ELF-1 (cell line): ENCODE measurements at regions not wholly inside any gene's neighbourhood (a gene's known extent, or its start where the extent isn't known, plus 50 kb on each side); places are given as distances from the start of the nearest gene placed in this dataset.
"Not testable (repeated sequence)": the region's sequence is repeated elsewhere in the genome, so short reads cannot be mapped to it uniquely, and the experiment has no call there.

Experiments used
- DNase-seq: peaks from one replicate; pipeline ENCODE4 v3.0.0-alpha.2; 2016; ENCODE audit warnings: low read depth, low spot score

- DNase-seq, result no peak
Measured at GRCh38 chr2:208799397-208799796, 392.8 kb downstream of the PTH2R start.

GRCh38 chr2:208800887-208801286 lies 394.3 kb downstream of the PTH2R start:
- DNase-seq, result peak; percentile 34

GRCh38 chr2:208807756-208808155 lies 401.2 kb downstream of the PTH2R start:
- no peak for DNase-seq

GRCh38 chr2:208811885-208812284 lies 405.3 kb downstream of the PTH2R start:
- not testable (repeated sequence) for DNase-seq

- no peak for DNase-seq
Measured at GRCh38 chr2:208819190-208819589, 412.6 kb downstream of the PTH2R start.

GRCh38 chr2:208820014-208820688 lies 413.6 kb downstream of the PTH2R start:
- DNase-seq, result no peak

GRCh38 chr2:208827109-208827508 lies 420.5 kb downstream of the PTH2R start:
- no peak for DNase-seq

- no peak for DNase-seq
Measured at GRCh38 chr2:208827549-208828221, 421.1 kb downstream of the PTH2R start.

- no peak for DNase-seq
Measured at GRCh38 chr2:208830203-208830602, 423.6 kb downstream of the PTH2R start.

GRCh38 chr2:208847651-208848050 lies 441.1 kb downstream of the PTH2R start:
- no peak for DNase-seq

- no peak for DNase-seq
Measured at GRCh38 chr2:208854717-208855116, 448.1 kb downstream of the PTH2R start.

GRCh38 chr2:208867374-208867773 lies 460.8 kb downstream of the PTH2R start:
- DNase-seq, result no peak

GRCh38 chr2:208872591-208872990 lies 466.0 kb downstream of the PTH2R start:
- DNase-seq, result no peak

- no peak for DNase-seq
Measured at GRCh38 chr2:208879666-208880065, 473.1 kb downstream of the PTH2R start.

GRCh38 chr2:208880171-208880570 lies 473.6 kb downstream of the PTH2R start:
- DNase-seq, result no peak

- DNase-seq, result no peak
Measured at GRCh38 chr2:208890486-208890885, 483.9 kb downstream of the PTH2R start.

- no peak for DNase-seq
Measured at GRCh38 chr2:208892203-208892602, 485.6 kb downstream of the PTH2R start.

GRCh38 chr2:208906330-208906729 lies 499.7 kb downstream of the PTH2R start:
- peak; percentile 92 for DNase-seq

- no peak for DNase-seq
Measured at GRCh38 chr2:208915401-208915800, 508.4 kb upstream of the MAP2 start.

- no peak for DNase-seq
Measured at GRCh38 chr2:208916881-208917280, 507.0 kb upstream of the MAP2 start.

- DNase-seq, result not testable (repeated sequence)
Measured at GRCh38 chr2:208921358-208921757, 502.5 kb upstream of the MAP2 start.

GRCh38 chr2:208927867-208928266 lies 496.0 kb upstream of the MAP2 start:
- DNase-seq, result no peak

GRCh38 chr2:208929139-208929864 lies 494.5 kb upstream of the MAP2 start:
- no peak for DNase-seq
